GM15510 (cell line): ENCODE measurements at regions not wholly inside any gene's neighbourhood (a gene's known extent, or its start where the extent isn't known, plus 50 kb on each side); places are given as distances from the start of the nearest gene placed in this dataset.

Experiments
- POLR2A ChIP-seq: IDR thresholded peaks from 3 replicates; pipeline ENCODE4 v1.6.1; 2011; ENCODE audit warnings: borderline replicate concordance; ENCODE audit not compliant: insufficient read length; ENCODE audit errors: extremely low read depth

DNA sequence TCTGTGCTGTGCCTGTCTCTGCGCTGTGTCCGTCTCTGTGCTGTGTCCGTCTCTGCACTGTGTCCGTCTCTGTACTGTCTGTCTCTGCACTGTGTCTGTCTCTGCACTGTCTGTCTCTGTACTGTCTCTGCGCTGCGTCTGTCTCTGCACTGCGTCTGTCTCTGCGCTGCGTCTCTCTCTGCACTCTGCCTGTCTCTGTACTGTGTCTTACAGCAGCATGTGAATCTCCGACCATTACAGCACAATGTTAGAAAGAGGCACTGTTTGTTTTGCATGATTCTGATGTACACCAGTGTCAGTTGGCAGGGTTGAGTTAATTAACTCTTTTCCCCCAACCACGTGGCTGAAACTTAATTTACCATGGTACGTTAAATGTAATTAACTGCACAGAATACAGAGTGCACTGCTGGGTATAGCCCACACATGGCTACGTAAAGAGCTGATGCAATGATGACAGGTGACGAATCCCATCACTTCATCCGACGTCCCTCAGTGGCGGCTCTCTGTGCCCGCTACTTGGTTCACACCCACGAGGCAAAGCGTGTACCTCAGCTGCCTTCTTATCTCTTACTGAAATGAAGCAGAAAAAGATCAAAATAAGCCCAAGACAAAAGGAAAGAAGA lies 127.7 kb upstream of the SFSWAP start:
- TF ChIP-seq POLR2A, result no peak

GRCh38 chr12:131586269-131586668 lies 124.6 kb upstream of the SFSWAP start:
- no peak for TF ChIP-seq POLR2A

DNA sequence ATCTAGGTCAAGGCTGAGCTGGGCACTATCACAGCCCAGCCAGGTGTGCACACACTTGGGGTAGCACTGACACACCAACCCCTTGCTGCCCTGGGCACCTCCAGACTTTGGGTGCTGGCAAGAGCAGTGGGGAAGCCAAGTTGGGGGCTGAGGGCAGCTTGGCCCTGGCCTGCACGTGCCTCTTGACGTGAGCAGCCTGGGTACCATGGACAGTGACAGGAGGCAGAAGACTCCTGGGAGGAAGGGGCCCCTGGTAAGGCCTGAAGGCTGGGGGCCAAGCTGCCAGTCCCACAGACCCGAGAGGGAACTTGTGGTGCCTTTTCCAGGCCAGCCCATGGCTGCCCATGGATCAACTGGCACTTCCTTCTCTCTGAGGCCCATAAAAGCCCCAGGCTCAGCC lies 124.1 kb upstream of the SFSWAP start:
- TF ChIP-seq POLR2A, result no peak

GRCh38 chr12:131587565-131587964 lies 123.3 kb upstream of the SFSWAP start:
- TF ChIP-seq POLR2A, result no peak

- TF ChIP-seq POLR2A, result no peak
Observed at GRCh38 chr12:131589221-131589897, 121.5 kb upstream of the SFSWAP start.

GRCh38 chr12:131589966-131590365 lies 120.9 kb upstream of the SFSWAP start:
- no peak for TF ChIP-seq POLR2A

GRCh38 chr12:131591136-131591535 lies 119.8 kb upstream of the SFSWAP start:
- TF ChIP-seq POLR2A, result no peak

DNA sequence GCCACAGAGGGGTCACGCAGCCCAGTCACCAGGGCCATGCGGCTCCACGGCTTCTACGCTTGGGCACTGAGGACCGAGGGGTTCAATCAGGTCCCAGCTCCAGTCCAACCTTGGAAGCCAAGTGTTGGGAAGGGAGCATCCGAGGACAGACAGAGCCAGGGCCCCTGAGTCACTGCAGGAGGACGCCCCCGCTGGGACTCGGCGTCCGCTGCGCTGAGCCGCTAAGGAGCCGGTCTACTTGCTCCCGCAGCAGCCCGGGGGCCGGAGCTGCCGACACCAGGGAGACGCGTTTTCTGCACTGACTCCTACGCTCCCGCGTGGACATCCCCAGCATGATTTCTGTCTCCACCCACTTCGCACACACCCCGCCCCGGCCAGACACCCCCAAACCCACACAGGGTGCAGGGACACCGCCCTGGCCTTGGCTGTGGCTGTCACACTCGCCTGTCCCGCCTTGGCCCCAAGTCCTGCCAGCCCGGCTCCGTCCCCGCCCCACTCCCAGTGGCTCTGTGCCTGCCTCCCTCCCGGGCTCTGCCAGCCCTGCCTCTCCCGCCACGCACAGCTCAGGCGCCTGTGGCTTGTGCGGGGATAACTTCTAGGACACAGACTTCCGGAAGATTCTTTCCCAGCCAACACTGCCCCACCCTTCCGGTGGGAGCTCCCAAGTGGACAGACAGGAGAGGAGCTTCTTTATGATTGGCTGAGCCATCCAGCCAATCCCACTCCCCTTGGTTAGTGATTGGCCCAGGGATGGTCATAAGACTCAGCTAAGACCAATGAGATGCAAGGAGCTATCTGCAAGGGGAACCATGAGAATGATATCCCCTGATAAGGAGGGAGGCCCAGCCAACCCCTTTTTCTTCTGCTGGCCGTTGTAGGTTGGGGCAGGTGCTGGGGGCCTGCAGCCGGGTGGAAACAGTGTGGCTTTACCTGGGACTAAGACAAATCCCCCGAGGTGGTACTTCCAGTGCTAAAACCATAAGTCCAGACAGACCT lies 118.9 kb upstream of the SFSWAP start:
- TF ChIP-seq POLR2A, result no peak

DNA sequence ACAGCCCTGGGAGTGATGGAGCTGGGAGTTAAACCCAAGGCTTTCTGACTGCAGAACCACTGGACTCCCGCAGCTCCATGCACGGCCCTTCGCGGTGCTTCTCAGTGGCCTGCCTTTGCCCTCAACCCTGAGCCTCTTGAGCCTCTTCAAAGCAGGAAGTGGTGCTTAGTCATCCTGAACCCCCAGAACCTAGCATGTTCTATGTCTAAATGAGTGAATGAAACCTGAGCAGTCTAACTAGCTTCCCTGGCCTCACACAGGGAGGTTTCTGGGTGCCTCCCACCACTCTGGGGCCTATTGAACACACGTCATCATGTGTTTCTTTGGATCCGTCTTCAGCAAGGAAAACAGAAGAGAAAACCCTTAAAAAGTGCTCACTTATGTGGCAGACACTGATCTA lies 117.9 kb upstream of the SFSWAP start:
- no peak for TF ChIP-seq POLR2A

DNA sequence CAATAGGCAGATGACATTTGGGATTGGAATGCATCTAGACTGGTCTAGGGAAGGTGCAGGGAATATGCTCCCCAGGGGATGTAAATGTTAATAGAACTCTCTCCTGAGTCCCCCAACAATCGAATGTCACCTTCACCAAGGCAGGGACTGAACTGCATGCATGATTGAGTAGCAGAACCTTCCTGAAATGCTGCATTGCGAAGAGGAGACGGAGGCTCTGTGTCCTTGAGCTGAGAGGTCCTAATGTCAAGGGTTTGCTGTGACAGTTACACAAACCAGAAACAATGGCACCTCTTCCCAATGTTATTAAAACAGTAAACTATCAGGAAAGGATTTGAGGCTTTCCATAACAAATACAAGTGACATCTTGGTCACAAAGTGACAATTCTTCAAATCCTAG lies 117.5 kb upstream of the SFSWAP start:
- no peak for TF ChIP-seq POLR2A

DNA sequence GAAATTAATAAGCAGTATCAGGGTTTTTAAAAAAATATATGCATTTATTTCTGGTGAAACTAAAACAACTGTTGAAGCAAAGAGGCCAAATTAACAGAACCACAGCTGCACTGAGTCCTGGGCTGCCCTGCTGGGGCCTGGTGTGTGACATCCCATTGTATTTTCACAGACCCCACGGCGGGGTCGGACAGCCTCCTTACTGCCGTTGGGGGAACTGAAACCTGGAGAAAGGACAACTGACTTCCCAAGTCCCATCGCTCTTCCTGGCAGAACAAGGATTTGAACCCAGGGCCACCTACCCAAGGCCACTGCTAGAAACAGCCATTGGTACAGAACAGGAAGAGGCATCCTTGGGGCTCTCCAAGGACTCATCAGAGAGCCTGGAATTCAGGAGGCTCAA lies 114.8 kb upstream of the SFSWAP start:
- TF ChIP-seq POLR2A, result no peak

DNA sequence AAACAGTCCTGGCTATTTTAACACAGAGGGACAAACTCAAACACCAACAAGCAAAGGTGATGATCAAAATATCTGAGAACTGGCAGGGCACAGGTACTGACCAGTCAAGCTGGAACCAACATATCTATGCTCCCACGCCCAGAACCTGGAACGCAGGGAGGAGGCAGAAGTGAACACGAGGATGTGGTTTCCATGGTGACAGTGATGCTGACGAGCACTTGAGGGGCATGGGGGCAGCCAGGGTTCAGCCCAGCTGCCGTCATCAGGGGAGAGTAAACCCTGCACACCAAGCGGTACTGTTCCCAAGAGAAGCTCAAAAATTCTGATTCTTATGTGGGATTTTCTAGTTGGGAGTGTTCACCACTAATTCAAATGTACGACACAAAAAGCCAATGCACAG lies 113.6 kb upstream of the SFSWAP start:
- no peak for TF ChIP-seq POLR2A

DNA sequence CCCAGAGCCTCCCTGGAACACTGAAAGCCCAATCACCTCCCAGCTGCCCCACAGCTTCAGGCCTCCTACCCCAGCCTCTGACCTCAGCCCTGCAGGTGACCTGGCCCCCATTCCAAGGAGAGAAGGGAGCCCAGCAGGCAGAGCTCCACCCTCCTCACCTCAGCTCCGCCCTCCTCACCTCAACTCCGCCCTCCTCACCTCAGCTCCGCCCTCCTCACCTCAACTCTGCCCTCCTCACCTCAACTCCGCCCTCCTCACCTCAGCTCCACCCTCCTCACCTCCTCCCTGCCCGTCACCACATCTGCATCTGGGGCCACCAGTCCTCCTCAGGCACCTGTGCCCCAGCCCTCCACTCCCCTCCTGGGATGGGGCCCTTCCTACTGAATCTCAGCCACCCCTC lies 112.2 kb upstream of the SFSWAP start:
- no peak for TF ChIP-seq POLR2A

- TF ChIP-seq POLR2A, result no peak
Observed at GRCh38 chr12:131599190-131600159, 111.4 kb upstream of the SFSWAP start.
